Uterus (tissue), 2 donors: ENCODE measurements at regions not wholly inside any gene's neighbourhood (a gene's known extent, or its start where the extent isn't known, plus 50 kb on each side); places are given as distances from the start of the nearest gene placed in this dataset.

Experiments
- CTCF ChIP-seq, 4 experiments: fragments of 200-600 bp in 2 of 4; fragments of 450-650 bp in 2 of 4; sonication (generic) in 2 of 4; IDR thresholded peaks; one replicate each; pipeline ENCODE4 v1.5.1; 2016 to 2019; ENCODE audit warnings: antibody characterized with exemption in 4 of 4, mild to moderate bottlenecking in 2 of 4, moderate library complexity in 1 of 4
- POLR2A ChIP-seq, 2 donors: fragments of 450-650 bp; IDR thresholded peaks; one replicate each; pipeline ENCODE4 v1.6.1; 2016; ENCODE audit warnings: antibody characterized with exemption in 2 of 2, mild to moderate bottlenecking in 1 of 2, moderate library complexity in 1 of 2

- TF ChIP-seq CTCF (IDR thresholded peaks at IDR 0.05) (no peak), POLR2A (IDR thresholded peaks at IDR 0.05) (no peak)
Observed at GRCh38 chr6:111942561-111942960, 69.3 kb upstream of the FYN start.
